IMR-90 (cell line): ENCODE measurements at regions not wholly inside any gene's neighbourhood (a gene's known extent, or its start where the extent isn't known, plus 50 kb on each side); places are given as distances from the start of the nearest gene placed in this dataset.
"Not testable (repeated sequence)": the region's sequence is repeated elsewhere in the genome, so short reads cannot be mapped to it uniquely, and the experiment has no call there.

Experiments used
- ATAC-seq: fragments of 200-7000 bp; cut with Tn5 transposase; 2 replicates; pipeline ENCODE4 v1.9.1; 2020; ENCODE audit warnings: low read depth, mild to moderate bottlenecking, moderate library complexity
- BruUV-seq: library from RNA; stranded (reverse); fragments of 400-500 nt; replicated peaks from 2 replicates; lab custom pipeline; 2021; lab: Mats Ljungman, UMichigan
- CTCF ChIA-PET: fragments of 300-600 bp; formaldehyde crosslinking; extraction: SDS; loops from one replicate; lab custom pipeline; 2021; ENCODE audit warnings: antibody characterized with exemption; lab: Yijun Ruan, JAX
- POLR2A ChIA-PET: fragments of 300-600 bp; sonication (Branson Sonifier 250); formaldehyde crosslinking; loops from one replicate; lab custom pipeline; 2022; ENCODE audit warnings: antibody characterized with exemption; ENCODE audit not compliant: unreplicated experiment; lab: Charles Lee
- DNase-seq: peaks from one replicate; pipeline ENCODE4 v3.0.0; 2013
- H2AFZ ChIP-seq: replicated peaks from 2 replicates; pipeline ENCODE3; 2013; ENCODE audit warnings: low read length, mild to moderate bottlenecking; ENCODE audit not compliant: poor library complexity
- H2AK5ac ChIP-seq: 2 replicates; pipeline ENCODE4 v1.6.1; 2013; ENCODE audit warnings: low read depth, low read length, inconsistent platforms
- H2AK9ac ChIP-seq: replicated peaks from 2 replicates; pipeline ENCODE3; 2013; ENCODE audit warnings: mild to moderate bottlenecking, low read depth, low read length, moderate library complexity; ENCODE audit not compliant: poor library complexity
- H2BK120ac ChIP-seq: 2 replicates; pipeline ENCODE4 v1.6.1; 2013; ENCODE audit warnings: low read depth, low read length, inconsistent platforms
- H2BK15ac ChIP-seq: 3 replicates; pipeline ENCODE4 v1.6.1; 2013; ENCODE audit warnings: low read depth, low read length, inconsistent platforms
- H2BK20ac ChIP-seq: 2 replicates; pipeline ENCODE4 v1.6.1; 2013; ENCODE audit warnings: low read depth, mild to moderate bottlenecking, inconsistent platforms, low read length, moderate library complexity
- H2BK5ac ChIP-seq: 2 replicates; pipeline ENCODE4 v1.6.1; 2013; ENCODE audit warnings: mild to moderate bottlenecking, low read depth, low read length, inconsistent platforms; ENCODE audit not compliant: poor library complexity, severe bottlenecking
- H3K14ac ChIP-seq: replicated peaks from 2 replicates; pipeline ENCODE4 v1.6.1; 2013; ENCODE audit warnings: low read depth, low read length, inconsistent platforms
- H3K18ac ChIP-seq: 2 replicates; pipeline ENCODE4 v1.6.1; 2013; ENCODE audit warnings: low read depth, low read length, control low read depth
- H3K23ac ChIP-seq: 2 replicates; pipeline ENCODE4 v1.6.1; 2013; ENCODE audit warnings: low read depth, low read length, inconsistent platforms
- H3K27ac ChIP-seq: 2 replicates; pipeline ENCODE4 v1.5.1; 2013; ENCODE audit warnings: mild to moderate bottlenecking, control low read depth, low read length; ENCODE audit not compliant: insufficient read depth
- H3K27me3 ChIP-seq: 2 replicates; pipeline ENCODE4 v1.6.1; 2013; ENCODE audit warnings: low read length; ENCODE audit not compliant: control insufficient read depth, insufficient read depth
- H3K36me3 ChIP-seq: 2 replicates; pipeline ENCODE4 v1.6.1; 2013; ENCODE audit warnings: low read length, mixed read lengths; ENCODE audit not compliant: control insufficient read depth, insufficient read depth
- H3K4ac ChIP-seq: 2 replicates; pipeline ENCODE4 v1.6.1; 2013; ENCODE audit warnings: low read depth, low read length, inconsistent platforms
- H3K4me1 ChIP-seq: 2 replicates; pipeline ENCODE4 v1.6.1; 2013; ENCODE audit warnings: low read length, mixed read lengths; ENCODE audit not compliant: control insufficient read depth, insufficient read depth
- H3K4me2 ChIP-seq: 2 replicates; pipeline ENCODE4 v1.6.1; 2013; ENCODE audit warnings: low read depth, mild to moderate bottlenecking, control low read depth, low read length, moderate library complexity
- H3K4me3 ChIP-seq: 2 replicates; pipeline ENCODE4 v1.5.1; 2013; ENCODE audit warnings: low read depth, mild to moderate bottlenecking, control low read depth, low read length, moderate library complexity; ENCODE audit not compliant: insufficient read depth
- H3K56ac ChIP-seq: 2 replicates; pipeline ENCODE4 v1.6.1; 2013; ENCODE audit warnings: low read length, inconsistent platforms; ENCODE audit not compliant: insufficient read depth; ENCODE audit errors: extremely low read depth
- H3K79me1 ChIP-seq, 2 experiments: 2 replicates each; pipeline ENCODE4 v1.6.1; 2013; ENCODE audit warnings: low read length in 2 of 2, inconsistent platforms in 1 of 2, low read depth in 1 of 2
- H3K9ac ChIP-seq: 2 replicates; pipeline ENCODE4 v1.6.1; 2013; ENCODE audit warnings: low read depth, low read length, control low read depth
- H3K9me1 ChIP-seq: 2 replicates; pipeline ENCODE4 v1.6.1; 2013; ENCODE audit warnings: low read length, inconsistent platforms; ENCODE audit not compliant: insufficient read depth
- H3K9me3 ChIP-seq: 2 replicates; pipeline ENCODE4 v1.6.1; 2013; ENCODE audit warnings: low read length; ENCODE audit not compliant: control insufficient read depth, insufficient read depth
- H4K20me1 ChIP-seq: 2 replicates; pipeline ENCODE4 v1.6.1; 2013; ENCODE audit warnings: low read length, inconsistent platforms; ENCODE audit not compliant: insufficient read depth
- H4K5ac ChIP-seq: 2 replicates; pipeline ENCODE4 v1.6.1; 2013; ENCODE audit warnings: mild to moderate bottlenecking, low read depth, low read length, control low read depth
- H4K8ac ChIP-seq, 2 experiments: 2 replicates each; pipeline ENCODE4 v1.6.1; 2013; ENCODE audit warnings: low read depth in 2 of 2, low read length in 2 of 2, control low read depth in 1 of 2, inconsistent platforms in 1 of 2
- H4K91ac ChIP-seq: 2 replicates; pipeline ENCODE4 v1.6.1; 2013; ENCODE audit warnings: low read depth, low read length, inconsistent platforms; ENCODE audit not compliant: insufficient read depth
- WGBS, 2 experiments: methylation state at CpG; one replicate each; pipeline versions ENCODE4 v1.1.5 to v1.1.7; 2013; ENCODE audit warnings: missing lambda C conversion rate in 2 of 2; ENCODE audit not compliant: insufficient read length in 1 of 2; ENCODE audit errors: extremely low coverage in 2 of 2; 5-methylcytosine and 5-hydroxymethylcytosine counted together
- dilution Hi-C: fragments of 300-500 bp; cut with HindIII; formaldehyde crosslinking; loops from one replicate; pipeline ENCODE4 v1.14.3; 2018; ENCODE audit warnings: low sequenced_read_pairs; ENCODE audit not compliant: unreplicated experiment
- in situ Hi-C: fragments of 300-500 bp; cut with MboI; formaldehyde crosslinking; loops from 3 replicates; pipeline ENCODE4 v1.14.3; 2019; ENCODE audit warnings: low sequenced_read_pairs, inconsistent platforms, mixed read lengths
- intact Hi-C: fragments of 100-400 bp; cut with micrococcal nuclease; formaldehyde crosslinking; loops from 2 replicates; pipeline ENCODE4 v1.10.0; 2022

DNA sequence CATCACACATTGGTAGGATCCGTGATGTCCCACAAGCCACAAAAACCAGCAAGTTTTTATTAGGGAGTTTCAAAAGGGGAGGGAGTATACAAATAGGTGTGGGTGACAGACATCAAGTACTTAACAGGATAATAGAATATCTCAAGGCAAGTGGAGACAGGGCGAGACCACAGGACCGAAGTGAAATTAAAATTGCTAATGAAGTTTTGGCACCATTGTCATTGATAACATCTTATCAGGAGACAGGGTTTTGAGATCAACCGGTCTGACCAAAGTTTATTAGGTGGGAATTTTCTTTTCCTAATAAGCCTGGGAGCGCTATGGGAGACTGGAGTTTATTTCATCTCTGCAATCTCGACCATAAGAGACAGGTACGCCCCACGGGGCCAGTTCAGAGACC, 178.5 kb downstream of the OTOP1 start:
- H3K79me1 ChIP-seq, H2BK20ac ChIP-seq, H3K23ac ChIP-seq, H2BK15ac ChIP-seq, BruUV-seq, H2AFZ ChIP-seq, DNase-seq, H3K4me1 ChIP-seq, intact Hi-C loops, H4K5ac ChIP-seq, H2AK9ac ChIP-seq, H2BK120ac ChIP-seq, POLR2A ChIA-PET, H4K91ac ChIP-seq, H3K4ac ChIP-seq, H3K27ac ChIP-seq, H4K8ac ChIP-seq, H2AK5ac ChIP-seq, H3K14ac ChIP-seq, ATAC-seq, H3K9ac ChIP-seq, H3K18ac ChIP-seq, H3K9me3 ChIP-seq, H3K4me2 ChIP-seq, in situ Hi-C loops, H3K56ac ChIP-seq, H3K4me3 ChIP-seq, dilution Hi-C loops, H3K9me1 ChIP-seq, H2BK5ac ChIP-seq, H3K36me3 ChIP-seq, CTCF ChIA-PET, H4K20me1 ChIP-seq, H3K27me3 ChIP-seq: not testable (repeated sequence)
- no CpG with 5 or more reads among the region's 8 CpGs for WGBS, 2 experiments

DNA sequence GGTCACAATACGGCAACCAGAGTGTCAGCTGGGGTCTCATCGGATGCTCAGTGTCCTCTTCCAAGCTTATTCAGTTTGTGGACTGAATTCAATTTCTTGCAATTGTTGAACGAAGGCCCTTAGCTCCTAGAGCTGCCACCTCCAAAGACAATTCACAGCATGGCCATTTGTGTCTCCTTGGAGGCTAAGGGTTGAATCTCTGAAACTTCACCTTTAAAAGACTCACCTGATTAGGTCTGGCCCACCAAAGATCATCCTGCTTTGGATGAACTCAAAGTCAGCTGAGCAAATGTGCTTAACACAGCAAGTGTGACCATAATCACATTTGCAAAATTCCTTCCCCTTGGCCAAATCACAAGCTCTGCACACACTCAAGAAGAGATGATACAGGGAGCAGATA, 175.9 kb downstream of the OTOP1 start:
- H2AK5ac ChIP-seq, DNase-seq, dilution Hi-C loops: not testable (repeated sequence)

More for the DNA sequence above, 175.9 kb downstream of the OTOP1 start:
- H2BK5ac ChIP-seq, H4K20me1 ChIP-seq, in situ Hi-C loops, CTCF ChIA-PET, POLR2A ChIA-PET, H3K79me1 ChIP-seq, H3K23ac ChIP-seq, H3K4ac ChIP-seq, H2AK9ac ChIP-seq, H3K9me3 ChIP-seq, H3K14ac ChIP-seq, H3K9me1 ChIP-seq, H2BK20ac ChIP-seq, H3K18ac ChIP-seq, H3K4me3 ChIP-seq, H2BK120ac ChIP-seq, H2BK15ac ChIP-seq, intact Hi-C loops, H3K4me2 ChIP-seq, H3K36me3 ChIP-seq, H4K91ac ChIP-seq, H3K27me3 ChIP-seq, H3K9ac ChIP-seq, H3K56ac ChIP-seq, H3K27ac ChIP-seq, BruUV-seq, H2AFZ ChIP-seq, H4K8ac ChIP-seq, ATAC-seq, H4K5ac ChIP-seq, H3K4me1 ChIP-seq: not testable (repeated sequence)
- 44% methylated on average over 2 of the region's 3 CpGs; no CpG with 5 or more reads in 1 of the 2 experiments for WGBS, 2 experiments
